GM21619 (cell line): ENCODE measurements at regions not wholly inside any gene's neighbourhood (a gene's known extent, or its start where the extent isn't known, plus 50 kb on each side); places are given as distances from the start of the nearest gene placed in this dataset.

ENCODE experiments used
- ATAC-seq: cut with Tn5 transposase; IDR thresholded peaks from one replicate; pipeline ENCODE4 v1.9.1; 2021; ENCODE audit not compliant: unreplicated experiment

DNA sequence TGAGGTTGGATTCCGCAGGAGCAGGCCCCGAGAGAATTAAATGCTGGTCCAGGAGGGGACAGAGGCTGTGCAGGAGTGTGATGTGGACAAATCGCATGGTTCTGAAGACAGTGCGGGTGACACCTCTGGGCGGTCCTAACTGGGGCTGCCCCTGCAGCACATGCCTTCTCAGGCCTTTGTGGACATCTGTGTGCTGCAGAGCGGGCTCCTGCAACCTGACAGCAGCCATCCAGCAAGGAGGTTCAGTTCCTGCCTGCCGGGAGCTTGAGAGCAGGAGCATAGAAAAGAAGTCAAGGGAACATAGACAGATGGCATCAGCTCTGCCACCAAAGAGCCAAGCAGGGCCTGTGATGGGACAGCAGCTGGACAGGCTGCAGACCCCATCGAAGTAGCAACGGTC lies 135.9 kb upstream of the PPP2R2D start:
- no peak for ATAC-seq

DNA sequence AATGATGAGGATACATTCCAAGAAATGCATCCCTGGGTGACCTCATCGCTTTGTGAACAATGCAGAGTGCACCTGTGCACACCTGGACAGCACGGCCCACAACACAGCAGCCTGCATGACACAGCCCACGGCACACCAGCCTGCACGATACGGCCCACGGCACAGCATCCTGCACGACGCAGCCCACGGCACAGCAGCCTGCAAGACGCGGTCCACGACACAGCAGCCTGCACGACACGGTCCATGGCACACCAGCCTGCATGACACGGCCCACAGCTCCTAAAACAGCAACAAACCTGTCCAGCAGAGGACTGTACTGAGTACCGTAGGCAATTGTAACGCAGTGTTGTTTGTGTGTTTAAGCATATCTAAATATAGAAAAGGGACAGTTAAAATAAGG lies 134.7 kb upstream of the PPP2R2D start:
- no peak for ATAC-seq

DNA sequence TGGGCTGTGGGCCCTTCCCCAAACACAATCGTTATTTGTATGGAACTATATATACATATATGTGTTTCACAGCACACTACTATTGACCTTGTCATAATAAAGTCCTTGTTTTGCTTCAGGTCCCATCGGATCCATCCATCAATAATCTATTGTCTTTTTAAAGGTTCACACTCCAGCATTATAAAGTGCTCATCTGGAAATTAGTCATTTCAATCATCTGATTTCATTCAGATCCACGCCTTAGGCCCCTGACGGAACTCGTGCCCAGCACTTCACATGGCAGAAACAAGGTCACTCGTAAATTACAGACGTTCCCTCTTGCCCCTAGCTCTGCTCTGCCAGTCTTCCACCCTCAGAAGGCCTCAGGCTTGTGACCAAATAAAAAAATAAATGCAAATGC lies 133.1 kb upstream of the PPP2R2D start:
- ATAC-seq: no peak

DNA sequence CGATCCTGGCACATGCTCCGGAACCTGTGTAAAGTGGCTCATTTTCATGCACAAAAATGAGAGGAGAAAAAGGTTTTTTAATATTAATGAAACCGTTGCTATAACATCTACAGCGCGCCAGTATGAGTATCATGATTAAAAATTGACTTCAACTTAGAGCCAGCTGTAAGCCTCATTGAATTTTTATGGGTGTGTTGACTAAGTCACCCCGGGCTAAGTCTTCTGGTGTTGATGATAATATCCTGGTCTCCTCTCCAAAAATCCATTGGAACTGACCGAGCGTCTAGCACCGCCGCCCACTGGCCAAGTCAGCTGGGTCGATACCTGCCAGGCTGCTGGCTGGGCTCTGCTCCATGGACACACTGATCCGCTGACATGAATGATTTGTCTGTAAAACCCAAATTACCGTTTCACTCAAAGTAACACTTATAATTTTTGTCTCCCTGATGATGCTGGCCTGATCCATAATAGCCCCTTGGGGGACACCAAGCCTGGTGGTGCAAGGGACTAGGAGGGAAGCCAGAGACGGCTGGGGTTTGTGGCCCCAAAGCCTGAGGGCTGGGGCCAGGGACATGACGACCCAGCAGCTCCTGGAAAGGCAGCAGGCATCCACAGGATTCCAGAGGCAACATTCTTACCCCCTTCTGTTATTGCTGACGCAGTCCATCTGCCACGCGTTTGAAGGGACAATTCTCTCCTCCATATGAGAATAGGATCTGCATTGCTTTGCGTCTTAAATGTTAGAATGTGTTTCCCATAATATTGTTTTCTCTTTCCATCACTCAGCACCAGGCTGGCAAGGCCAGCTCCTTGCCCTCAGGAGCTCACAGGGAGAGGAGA lies 131.0 kb upstream of the PPP2R2D start:
- ATAC-seq: no peak

DNA sequence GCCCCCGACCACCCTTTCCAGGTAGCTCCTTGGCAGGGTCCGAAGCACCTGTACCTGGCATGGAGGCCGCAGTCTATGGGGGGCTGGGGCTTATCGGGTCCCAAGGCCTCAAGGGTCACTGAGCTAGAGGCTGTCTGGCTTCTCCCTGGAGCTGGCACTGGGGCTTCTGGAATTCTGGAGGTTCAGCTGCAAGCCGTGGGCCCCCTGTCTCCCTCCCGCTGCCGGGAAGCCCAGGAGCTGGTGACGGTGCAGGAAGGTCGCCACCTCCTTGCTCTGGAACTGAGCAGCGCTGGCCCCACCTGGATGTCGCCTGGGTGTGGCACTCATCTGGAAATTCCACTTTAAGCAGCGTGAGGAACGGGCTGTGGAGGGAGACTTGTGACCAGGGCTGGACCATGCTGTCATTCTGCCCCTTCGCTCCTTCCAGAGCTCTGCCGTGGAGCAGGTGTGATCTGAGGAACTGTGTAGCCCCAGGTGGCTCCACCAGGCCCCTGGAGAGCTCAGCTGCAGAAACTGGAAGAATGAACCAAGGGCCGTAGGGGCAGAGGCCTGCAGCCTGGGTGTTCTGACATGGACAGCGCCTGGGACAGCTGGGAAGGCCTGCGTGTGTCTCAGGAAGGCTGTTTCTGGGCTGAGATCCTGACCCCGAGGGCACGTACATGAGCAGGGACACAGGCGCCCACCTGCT lies 129.7 kb upstream of the PPP2R2D start:
- ATAC-seq: no peak

DNA sequence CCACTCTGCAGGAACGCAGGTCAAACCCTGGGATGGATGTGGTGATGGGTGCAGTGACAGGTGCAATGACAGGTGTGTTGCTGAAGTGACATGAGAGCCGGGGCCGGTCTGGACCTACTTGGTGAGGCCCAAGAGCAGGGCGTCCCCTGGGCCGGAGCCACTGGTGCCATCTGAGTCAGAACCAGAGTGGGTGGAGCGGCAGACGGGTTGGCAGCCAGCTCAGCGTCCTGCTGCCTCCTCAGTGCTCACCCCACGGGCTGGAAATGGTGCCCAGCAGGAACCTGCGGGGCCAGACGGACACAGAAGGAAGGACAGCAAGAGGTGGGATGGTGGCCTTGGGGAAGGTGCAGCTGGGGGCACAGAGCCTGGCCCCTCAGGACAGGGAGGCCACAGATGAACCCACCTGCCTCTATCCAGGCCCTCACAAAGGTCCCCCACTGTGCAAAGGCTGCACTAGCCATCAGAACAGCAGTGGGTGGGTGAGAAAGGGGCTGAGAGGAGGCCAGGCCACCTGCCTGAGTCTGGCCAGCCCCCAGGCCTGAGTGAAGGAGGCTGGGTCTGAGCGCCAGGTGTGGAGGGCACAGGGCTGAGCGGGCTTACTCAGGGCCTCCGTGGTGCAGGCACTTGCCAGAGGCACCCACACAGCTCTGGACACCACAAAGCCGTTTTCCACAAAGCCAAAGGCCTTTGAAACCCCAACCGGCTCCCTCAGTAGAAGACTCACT lies 129.0 kb upstream of the PPP2R2D start:
- ATAC-seq: no peak

DNA sequence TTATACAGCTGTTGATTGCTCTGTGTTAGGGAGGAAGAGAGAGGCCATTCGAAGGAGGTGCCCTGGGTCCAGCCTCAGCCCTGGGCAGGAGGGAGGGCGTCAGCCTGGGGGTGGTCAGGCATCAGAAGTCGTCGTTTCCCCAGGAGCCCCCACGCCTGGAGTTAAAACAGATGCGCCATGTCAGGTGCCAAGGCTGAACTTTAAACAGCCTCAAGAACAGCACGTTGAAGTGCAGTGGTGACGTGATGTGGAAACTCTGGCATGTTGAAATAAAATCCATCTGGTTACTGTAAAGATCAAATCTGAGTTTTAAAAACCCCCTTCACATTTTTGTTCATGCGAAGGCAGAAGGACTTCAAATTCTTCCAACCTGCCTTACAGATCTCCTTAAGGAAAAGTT lies 128.4 kb upstream of the PPP2R2D start:
- no peak for ATAC-seq

DNA sequence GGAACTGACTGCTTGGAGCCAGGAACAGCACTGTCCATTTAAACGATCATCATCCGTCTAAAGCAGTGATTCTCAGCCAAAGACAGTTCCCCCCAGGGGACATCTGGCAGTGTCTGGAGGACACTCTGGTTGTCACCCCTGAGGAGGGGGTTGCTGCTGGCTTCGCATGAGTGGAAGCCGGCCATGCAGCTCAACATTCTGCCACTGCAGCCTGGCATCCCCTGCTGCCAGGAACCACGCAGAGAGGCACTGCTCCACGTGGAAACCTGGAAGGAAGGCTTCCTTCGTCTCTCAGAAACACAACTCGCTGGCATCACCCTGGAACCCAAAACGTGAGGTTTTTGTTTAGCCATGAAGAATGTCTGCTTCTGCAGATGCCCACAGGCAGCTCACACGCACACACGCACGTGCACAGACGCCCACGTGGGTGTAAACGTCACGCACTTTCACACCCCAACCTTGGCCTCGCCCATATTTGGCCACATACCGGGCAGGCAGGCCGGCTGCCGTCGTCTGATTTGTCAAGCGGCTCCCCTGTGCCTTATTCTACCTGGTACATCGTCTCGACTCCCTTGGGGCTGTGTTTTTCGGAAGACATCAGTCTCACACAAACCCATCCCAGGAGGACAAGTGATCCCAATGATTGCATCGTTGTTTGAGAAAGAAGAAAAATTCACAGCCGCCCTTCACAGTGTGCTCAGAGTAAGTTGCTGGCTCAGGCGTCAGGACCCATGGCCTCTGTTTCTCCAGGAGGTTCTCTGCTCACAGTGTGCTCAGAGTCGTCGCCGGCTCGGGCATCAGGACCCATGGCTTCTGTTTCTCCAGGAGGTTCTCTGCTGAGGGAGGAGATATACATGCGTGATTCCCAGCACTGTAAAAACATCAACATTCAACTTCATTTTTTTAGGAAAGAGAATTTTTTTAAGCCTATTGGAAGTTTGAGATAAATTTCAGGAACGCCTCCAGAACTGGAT lies 127.2 kb upstream of the PPP2R2D start:
- no peak for ATAC-seq

DNA sequence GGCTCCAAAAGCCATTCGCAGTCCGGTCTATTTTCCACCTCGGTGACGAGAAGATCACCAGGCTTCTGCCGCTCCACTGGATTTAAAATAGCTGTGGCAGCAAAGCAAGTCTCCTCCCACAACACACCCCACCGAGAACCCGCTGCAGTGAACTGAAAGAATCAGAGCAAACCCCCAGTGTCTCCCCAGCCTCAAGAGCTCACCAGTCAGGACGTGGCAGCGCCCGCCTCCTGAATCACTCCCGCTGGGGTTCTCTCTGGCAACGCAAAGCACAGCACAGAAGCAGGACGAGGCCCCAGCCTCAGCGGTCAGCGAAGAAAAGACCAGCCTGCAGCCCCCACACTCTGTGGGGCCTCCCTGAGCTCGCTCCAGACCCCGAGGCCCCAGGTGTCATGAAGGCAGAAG lies 126.1 kb upstream of the PPP2R2D start:
- no peak for ATAC-seq

DNA sequence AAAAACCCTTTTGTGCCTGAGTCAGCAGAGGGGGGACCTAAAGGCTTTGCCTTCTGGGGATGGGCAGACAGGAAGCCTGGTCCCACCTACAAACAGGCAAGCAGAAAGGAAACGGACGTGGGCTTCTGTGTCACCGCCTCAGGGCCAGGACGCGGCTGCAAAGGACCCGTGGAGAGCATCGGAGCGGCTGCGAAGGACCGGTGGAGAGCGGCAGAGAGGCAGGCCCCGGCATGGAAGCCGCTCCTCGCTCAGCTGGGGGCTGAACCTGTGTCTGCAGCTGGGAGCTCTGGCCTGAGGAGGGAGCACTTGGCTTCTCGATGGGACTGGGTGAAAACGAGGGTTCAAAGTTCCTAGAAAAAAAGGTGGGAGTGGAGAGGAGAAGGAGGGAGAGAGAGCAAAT lies 125.4 kb upstream of the PPP2R2D start:
- no peak for ATAC-seq

DNA sequence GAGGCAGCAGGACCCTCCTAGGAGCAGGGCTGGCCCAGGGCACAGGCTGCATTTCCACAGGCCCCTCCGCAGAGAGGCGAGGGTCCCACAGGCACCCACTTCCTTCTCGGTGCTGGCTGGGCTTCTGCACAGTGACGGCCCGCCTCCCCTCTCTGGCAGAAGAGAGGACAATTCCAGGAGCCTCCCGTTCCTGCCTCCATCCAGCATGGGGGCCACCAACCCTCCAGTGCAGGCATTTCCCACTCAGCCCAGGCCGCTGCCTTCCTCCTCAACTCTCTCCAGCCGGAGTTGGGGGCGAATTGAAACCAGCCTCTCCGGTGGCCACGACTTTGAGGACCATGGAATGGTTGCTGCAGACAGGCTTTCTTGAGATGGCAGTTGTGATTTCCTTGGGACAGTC lies 125.0 kb upstream of the PPP2R2D start:
- no peak for ATAC-seq

DNA sequence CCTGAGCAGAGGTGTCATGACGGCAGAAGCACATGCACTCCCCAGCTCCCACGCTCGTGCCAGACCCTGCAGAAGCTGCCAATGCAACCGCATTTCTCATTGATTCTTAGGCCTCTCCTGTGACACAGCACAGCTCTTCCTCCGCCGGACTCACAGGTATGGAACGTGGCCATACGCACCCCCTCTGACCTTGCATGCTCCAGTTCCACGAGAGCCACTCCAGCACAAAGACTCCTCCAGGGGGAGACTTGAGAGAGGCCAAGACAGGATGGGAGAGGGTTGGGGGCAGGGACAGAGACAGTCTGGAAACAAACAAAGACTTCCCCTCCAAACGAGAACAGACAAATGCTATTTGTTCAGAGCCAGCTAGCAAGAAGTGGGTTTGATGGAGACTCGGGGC lies 124.3 kb upstream of the PPP2R2D start:
- ATAC-seq: no peak

DNA sequence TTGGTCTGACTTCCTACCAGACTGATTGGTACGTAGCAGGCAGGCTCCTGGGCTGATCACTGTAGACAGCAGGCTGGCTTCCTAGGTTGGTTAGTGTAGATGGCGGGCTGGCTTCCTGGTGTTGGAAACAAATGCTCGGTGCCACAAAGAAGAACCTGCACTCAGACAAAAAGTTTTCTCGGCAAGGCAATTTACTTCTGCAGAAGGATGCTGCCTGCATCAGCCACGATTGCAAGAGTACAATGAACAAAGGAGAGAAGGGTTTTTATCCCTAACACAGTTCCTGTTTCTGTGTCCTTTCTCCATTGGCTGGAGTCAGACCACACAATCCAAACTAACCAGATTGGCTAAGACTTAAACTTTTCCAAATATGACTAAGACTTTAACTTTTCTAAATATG lies 123.6 kb upstream of the PPP2R2D start:
- ATAC-seq: no peak

DNA sequence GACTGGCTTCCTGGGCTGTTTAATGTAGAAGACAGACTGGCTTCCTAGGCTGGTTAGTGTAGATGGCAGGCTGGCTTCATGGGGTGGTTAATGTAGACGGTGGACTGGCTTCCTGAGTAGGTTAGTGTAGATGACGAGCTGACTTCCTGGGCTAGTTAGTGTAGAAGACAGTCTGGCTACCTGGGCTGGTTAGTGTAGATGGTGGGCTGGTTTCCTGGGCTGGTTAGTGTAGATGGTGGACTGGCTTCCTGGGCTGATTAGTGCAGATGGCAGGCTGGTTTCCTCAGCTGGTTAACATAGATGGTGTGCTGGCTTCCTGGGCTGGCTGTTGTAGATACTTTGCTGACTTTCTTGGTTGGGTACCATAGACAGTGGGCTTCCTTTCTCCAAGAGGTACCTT lies 122.9 kb upstream of the PPP2R2D start:
- no peak for ATAC-seq

DNA sequence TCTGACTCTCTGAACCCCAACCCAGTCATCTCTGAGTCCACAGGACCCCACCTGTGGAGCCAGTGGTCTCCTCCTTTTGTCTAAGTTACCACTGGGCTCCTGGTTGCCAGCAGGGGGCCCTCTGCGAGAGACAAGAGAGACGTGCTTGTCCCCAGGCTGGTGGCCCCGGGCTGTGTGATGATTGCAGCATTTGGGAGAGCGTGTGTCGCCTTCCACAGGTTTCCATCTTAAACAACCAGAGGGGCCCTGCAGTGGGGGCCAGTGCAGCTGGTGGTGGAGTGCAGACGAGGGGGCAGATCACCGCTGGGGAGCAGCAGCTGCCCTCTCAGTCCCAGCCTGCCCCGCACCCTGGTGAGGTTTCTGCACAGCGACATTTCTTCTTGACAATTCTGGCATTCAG lies 122.4 kb upstream of the PPP2R2D start:
- no peak for ATAC-seq

DNA sequence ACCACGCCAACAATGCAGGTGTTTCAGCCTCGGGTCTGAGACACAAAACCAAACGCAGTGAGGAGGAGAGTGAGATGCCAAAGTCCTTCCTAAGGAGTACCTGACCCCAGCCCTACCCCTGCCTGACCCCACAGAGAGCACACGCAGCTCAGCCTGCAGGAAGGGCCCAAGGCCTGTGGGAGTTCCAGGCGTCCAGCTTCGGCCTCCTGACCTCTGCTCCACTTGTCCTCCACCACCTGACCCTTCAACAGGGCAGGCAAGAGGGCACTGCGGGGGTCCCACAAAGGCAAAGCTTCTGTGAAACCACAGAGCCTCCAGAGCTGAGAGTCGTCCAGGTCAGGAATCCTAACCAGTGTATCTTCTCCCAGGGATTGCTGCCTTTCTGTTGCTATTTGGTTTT lies 122.0 kb upstream of the PPP2R2D start:
- no peak for ATAC-seq

DNA sequence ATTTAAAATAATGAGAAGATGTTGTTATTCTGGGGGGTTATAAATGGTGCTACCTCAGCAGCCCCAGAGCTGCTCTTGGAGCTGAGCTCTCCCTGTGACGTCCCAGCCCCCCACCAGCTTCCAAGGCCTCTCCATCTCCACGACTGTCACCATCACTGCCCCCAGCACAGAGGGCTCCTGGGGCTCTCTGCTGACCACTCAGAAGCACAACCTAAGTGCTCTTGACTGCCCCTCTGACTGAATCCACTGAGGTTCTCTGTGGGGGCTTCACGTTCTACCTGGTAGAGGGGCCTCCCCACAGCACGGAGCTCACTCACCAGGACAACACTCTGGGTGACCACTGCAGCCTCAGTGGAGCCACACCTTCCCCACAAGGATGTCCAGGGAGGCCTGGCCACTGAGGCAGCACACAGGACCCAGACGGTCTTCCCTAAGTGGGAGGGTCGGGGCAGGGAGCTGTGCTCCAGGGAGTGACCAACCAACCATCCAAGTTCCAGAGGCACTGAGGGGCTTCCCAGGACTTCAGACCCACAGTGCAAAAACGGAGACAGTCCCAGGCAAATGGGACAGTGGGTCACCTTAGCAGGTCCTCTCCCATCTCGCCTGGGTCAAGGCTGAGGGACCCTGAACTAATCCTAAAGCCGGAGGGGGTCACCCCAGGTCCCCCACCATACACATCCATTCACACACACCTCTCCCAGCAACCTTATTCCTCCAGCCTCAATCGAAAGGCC lies 121.0 kb upstream of the PPP2R2D start:
- no peak for ATAC-seq

DNA sequence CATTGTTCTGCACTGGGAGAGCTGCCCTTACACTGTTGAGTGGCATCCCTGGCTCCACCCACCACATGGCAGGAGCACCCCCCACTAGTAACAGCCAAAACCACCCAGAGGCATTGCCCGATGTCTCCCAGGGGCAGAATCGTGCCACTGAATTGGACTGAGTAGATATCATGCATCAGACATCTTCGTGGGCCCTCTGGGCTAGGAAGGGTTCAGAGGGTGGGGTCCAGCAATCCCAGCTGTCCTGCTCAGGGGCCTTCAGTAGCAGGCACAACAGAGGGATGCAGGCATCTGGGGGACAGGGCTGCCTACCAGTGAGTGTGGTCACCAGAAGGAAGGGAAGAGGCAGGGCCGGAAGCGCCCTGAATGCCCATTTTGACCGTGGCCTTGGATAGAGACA lies 119.7 kb upstream of the PPP2R2D start:
- ATAC-seq: no peak

DNA sequence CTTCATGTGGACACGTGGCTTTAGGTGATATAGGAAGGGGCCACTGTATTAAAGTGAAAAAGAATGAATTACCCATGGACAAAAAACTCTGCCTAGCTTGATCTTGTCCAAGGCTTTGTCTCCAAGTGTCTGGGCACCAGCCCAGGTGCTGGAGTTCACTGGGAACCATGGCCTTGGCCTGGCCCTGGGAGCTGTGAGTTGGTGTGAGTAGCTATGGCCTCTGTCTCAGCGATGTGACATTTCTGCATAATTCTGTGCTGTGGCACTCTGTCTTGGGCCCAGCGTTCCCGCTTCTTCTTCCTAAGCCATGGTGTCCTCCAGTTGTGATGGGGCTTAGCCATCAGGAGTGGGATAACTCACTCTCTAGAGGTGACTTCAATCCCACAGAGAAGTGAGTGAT lies 119.0 kb upstream of the PPP2R2D start:
- ATAC-seq: no peak
